GM18499 (cell line): ENCODE measurements at regions not wholly inside any gene's neighbourhood (a gene's known extent, or its start where the extent isn't known, plus 50 kb on each side); places are given as distances from the start of the nearest gene placed in this dataset.

Experiments used
- ATAC-seq: cut with Tn5 transposase; IDR thresholded peaks from one replicate; pipeline ENCODE4 v1.9.1; 2021; ENCODE audit warnings: moderate number of reproducible peaks; ENCODE audit not compliant: insufficient read depth, unreplicated experiment

DNA sequence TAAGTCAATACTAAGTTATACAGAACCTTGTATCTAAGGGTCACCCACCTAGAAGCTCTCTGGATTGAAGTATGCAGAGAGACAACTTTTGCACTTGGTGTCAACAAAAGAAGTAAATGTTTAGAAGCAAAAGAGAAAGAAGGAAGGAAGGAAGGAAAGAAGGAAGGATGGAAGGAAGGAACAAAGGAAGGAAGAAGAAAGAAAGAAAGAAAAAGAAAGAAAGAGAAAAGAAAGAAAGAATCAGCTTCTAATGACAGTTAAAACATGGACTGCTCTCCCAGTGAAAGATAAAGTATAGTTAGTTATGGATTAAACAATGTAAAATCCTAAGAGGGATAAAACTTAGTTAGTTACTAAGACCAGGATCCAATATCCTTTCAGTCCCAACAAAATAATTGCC is 613.8 kb upstream of the NR2F2 start:
- ATAC-seq, result no peak

DNA sequence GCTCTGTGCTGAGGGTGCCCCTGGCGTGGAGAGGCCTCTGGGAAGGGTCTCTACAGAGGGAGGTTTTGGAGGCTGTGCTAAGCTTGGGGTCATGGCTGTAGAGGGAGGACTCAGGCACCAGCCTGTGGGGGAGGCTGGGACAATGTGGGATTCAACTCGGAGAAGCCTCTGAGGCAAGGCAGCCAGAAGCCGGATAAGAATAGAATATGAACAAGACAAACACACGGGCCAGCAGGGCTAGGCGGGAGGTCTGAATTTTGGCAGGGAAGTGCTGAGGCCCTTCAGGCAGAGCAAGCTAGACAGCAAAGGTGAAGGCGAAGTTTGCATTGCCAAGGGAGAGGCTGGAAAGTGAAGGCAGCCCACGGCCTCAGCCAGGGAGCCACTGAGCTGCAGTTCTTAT is 612.1 kb upstream of the NR2F2 start:
- no peak for ATAC-seq

DNA sequence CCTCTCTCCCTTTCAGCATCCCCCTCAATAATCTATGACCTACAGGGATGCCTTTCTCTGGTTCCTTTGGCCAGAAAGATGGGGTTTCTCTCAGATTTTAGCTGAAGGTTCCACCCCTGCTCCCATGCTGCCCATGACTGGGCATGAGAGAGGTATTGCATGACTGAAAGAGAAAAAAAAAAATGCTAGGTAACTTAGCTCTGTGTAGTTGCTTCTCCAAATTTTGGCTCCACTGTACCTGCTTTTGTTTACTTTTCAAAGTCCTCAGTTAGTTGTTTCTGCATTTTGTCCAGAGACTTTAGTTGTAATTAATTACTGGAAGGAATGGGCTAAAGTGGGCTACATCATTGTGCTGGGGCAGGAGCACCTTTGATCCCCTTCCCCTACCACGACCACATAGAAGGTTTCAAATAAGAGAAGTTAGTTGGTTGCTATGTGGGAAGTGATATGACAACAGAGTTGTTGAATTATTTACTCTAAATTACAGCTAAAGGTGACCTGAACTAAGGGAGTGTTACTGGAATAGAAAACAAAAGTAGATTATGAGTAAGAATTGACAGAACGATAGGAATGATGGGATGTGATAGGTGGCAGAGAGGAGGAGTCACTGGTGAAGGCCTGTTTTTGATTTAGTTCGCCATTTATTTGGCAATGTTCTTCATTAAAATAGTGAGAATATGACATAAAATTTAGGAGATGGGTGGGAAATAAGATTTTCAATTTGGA is 605.4 kb upstream of the NR2F2 start:
- no peak for ATAC-seq

DNA sequence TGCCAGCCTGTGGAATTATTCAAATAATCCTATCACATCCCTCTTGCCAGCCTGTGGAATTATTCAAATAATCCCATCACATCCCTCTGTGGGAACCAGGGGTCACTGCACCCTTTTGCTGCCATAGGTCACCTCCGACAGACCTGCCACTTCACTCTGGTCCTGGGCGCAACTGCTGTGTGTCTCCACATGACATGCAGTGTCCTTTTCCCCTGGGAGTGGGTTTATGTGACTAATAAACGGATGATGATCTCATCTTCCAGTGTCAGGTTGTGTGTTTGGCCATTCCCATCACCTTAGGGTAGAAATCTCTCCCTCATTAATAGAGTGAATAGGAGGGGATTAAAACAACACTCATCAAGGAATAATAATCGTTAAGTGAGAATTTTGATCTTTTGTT is 603.6 kb upstream of the NR2F2 start:
- no peak for ATAC-seq

DNA sequence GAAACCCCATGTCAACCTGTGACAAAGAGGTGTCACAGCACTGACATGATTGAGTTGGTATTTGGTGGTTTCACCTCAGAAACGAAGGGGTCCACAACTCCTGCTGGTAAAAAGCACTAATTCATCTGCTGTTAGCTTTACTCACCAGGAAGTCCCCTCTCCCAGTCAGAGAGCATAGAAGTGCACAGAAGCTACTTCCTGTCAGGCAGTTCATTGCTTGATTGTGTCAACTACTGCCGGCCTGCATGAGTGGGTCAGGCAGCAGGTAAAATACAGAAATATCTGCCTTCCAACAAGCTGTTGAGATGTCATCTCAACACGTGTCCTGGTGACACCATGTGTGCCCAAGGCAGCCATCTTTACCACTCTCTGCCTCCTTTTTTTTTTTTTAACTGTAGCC is 596.6 kb upstream of the NR2F2 start:
- ATAC-seq, result no peak

DNA sequence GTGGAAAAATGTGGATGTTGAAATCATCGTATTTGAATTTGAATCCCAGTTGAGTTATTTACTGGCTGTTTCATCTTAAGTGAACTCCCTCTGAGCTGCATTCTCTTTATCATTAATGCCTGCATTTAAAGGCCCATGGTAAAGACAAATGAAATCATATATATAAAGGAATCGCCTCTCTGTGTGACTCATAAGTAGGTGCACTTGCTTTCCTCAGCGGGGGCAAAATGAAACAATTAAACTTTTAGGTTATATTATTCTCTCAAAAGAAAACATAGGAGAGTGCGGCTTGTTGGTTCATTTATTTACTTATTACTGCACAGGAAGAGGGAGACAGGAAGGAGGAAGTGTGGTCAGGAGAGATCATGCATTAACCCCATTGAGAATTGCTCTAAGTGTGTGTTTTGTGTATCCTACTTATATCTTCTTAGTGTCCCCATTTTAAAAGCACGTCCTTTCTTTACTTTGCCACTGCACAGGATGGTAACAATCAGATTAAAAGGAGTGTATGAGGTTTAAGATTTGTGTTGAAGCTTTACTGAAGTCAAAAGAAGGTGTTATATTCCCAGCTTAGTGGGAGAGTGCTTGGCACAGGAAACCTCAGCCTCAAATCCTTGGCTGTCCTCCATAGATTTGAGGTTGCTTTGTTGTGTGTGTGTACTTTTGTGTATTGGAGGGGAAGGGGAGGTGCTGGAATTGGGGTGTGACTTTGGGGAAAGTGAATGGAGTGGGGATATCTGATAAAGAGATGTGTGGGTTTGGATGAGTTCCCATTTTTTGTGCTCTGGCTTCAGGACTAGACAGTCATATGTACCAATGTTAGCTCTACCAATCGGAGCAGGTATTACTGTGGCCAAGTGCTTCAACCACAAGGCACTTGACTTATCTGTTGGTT is 595.8 kb upstream of the NR2F2 start:
- ATAC-seq, result no peak

DNA sequence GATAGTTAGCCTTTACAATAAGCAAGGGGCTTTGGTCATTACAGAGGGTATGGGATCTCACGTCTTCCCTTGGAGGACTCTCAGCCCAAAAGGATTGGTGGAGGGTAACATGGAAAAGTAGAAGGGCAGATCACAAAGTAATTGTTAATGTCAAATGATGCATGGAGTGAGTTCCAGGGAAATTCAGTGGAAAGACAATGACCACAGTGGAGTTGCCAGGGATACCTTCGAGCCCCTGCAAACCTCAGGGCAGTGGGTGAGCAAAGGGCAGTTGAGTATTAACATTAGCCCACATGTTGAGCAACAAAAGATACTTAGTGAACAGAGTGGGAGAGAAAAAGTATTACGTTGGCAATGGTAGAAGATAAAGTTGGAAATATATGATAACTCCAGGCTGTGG is 593.4 kb upstream of the NR2F2 start:
- ATAC-seq, result no peak

DNA sequence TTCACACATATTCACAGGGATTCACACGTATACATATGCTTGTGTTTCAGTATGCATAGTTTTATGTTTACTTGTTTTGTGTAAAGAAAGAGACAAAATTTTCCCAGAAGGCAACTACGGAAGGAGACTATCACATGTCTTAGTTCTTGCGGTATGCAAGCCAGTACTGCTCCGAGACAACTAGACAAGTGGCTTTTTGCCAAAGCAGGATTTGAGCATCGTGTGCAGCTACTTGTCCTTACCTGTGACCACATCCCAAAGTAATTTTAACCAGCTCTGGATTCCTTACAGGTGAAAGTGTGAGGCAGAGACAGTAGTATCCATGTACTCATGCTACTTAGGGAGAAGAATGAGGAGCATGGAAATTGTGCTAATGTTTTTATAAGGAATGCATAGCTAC is 591.4 kb upstream of the NR2F2 start:
- ATAC-seq, result no peak

DNA sequence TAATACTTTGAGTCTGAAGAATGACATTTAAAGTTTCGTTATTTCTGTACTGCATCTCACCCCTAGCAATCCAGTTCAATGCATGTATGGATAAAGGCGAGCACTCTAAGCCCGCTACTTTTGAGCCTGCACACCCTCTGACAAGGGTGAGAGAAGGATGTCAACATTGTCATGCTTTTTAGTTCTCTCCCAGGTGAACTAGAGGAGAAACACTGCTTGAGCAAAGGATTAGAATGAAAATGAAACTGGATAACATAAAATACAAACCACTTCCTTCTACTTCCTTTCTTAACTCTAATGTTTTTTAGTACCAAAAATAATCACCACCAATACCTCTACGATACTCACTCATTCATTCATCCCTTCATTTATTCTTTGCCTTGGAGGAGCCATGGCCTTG is 588.7 kb upstream of the NR2F2 start:
- no peak for ATAC-seq

DNA sequence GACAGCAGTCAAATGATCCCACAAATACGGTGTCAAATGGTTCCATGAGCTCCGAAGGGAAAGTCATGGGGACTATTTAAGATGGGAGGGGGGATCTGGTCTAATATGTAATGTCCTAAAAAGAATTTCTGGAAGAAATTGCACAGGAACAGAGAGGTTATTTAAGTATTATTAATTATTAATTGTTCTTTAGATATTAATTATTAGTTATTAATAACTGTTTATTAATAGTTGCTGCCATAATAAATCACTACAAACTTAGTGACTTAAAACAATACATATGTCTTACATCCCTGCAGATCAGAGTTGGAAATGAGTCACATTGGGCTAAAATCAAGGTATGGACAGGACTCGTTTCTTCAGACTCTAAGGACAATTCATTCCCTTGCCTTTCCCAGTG is 588.2 kb upstream of the NR2F2 start:
- ATAC-seq, result no peak

DNA sequence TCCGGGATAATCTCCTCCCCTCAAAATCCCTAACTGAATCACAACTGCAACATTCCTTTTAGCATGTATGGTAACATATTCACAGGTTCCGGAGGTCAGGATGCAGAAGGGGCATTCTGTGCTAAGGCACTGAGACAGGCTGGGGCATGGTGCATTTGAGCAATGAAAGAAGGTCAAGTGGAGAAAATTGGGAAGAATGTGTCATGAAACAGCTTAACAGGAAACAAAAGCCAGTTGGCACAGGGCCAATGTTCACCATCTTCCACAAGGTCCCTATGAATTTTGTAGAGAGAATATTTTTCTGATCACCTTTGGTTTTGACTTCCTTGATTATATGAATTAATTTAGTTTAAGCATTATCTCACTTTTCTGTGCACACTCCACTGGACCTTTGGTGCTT is 587.7 kb upstream of the NR2F2 start:
- ATAC-seq, result no peak

DNA sequence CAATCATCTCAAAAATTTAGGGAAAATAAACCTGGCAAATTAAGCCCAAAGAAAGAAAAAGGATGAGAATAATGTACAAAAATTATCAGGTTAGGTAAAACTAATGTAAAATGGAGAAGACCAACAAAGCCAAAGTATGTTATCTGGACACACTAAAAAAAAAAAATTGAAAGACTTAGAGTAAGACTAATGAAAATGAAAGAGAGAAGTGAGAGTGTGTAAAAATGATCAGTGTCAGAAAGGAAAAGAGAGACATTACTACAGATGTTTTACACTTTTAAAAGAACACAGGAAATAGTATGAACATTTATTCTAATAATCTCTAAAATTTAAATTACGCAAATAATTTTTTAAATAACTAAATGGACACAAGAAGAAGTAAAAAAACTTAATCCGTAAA is 573.3 kb upstream of the NR2F2 start:
- ATAC-seq, result no peak

DNA sequence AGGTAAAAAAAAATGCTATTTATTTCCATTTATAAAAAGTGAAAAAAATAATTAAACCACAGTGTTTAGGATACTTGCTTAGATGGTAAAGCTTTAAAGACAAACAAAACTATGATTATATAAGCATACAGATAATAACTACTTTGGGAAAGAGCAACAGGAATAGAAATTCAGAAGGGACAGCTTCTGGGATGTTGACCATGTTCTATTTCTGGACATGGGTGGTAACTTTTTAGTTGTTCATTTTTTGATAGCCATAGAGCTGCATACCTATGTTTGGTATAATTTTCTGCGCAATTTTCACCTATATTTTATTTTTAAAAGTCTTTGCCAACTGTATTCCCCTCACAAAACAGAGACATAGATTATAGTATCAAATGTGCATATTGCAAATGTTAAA is 572.0 kb upstream of the NR2F2 start:
- no peak for ATAC-seq

DNA sequence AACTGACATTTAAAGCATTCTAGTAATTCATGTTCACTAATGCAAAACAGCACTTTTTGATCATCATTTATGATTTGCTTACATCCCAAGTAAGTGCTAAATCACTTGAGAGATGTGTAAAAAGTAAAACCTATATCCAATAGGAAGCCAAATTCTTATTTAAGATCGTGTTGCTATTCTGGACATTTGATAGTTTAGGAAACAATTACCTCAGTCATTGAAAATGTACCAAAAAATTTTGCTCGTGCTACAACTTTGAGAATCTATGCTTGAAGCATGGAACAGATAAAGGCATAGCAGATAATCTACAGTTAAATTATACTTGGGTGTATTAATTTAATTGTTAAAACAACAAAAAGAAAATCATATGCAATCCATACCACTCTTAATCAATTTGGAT is 571.6 kb upstream of the NR2F2 start:
- ATAC-seq, result no peak

DNA sequence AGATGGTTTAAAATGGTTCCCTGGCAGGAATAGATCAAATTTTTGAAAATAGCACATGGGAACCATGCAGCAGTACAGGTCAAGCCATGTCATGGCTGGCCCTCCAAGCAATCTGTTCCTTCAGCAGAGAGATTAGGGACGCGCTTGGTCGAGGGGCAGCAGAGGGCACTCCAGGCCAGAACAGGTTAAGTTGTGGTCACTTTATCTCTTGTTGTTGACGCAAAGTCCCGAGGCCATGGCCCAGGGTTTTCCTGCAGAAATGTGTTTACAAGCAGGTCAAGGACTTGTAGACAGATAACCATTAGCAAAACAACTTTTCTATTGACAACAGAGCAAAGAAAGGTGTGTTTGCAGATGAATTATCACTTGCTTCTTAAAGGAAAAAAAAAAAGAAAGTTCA is 570.0 kb upstream of the NR2F2 start:
- no peak for ATAC-seq

DNA sequence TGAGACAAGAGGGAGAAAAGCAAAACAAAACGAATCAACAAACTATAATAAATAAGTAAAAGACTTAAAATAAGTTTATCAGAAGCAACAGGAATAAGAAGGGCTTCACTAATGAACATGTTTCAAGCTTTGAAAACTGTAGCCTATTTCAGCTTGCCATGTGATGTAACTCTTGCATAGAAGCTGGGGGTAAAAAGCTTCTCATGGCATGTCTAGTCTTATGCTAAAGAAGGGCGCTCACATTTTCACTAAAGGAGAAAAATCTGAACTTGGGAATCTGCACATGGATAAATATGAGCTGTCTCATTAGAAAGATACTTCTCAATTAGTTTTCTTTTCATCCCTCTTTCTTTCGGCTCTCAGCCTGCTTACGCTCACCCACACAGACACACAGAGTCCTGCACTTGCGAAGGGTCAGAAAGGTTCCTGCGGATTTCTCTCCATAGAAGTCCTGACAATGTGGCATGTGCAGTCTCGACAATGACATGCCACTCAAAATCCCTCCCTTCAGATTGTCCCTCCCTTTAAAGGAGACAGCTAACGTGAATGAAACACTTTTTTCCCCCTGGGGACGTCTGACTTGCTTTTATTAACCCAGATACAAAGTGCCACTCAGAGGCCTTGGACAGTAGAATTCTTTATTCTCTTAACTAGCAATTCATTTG is 568.9 kb upstream of the NR2F2 start:
- no peak for ATAC-seq

DNA sequence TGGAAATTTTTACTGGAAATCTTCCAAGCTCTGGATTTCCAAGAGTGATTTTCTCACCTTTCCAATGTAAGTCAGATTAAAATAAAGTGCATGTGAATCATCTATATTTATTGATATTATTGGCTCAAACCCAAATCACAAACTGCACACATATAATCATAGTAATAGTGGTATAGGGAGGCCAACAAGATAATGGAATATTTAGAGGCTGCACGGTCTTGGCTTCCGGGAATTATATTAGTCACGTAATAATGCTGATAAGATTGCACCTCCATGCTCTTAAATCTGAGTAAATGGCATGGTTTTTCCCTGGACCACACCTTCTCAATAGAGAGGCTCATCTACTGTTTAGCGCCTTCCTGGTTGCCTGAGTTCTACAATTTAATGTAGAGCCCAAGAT is 567.1 kb upstream of the NR2F2 start:
- ATAC-seq, result no peak

DNA sequence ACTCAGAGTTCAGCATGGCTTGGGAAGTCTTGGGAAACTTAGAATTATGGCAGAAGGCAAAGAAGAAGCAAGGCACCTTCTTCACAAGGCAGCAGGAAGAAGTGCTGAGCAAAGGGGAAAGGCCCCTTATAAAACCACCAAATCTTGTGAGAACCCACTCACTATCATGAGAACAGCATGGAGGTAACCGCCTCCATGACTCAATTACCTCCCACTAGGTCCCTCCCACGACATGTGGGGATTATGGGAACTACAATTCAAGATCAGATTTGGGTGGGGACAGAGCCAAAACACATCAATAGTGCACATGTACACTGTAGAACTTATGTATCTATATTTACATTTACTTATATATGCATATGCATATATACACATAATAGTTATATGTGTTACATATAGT is 565.3 kb upstream of the NR2F2 start:
- no peak for ATAC-seq

DNA sequence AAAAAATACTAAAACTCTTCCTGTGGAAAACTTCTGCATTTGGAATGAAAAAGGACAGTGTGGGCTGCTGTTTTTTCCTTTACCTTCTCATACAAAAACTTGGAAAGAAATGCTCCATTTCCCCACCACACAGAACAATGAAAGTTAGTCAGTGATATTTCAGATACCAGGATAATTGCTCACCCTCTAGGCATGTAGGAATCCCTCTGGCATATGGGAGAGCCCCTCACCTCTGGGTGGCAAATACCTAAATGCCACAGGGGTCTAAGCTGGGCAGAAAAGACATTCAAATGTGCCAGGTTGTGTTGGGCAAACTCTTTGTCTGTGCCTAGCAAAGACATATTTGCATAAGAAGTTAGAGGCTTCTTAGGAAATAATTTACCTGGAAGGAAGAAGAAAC is 560.3 kb upstream of the NR2F2 start:
- ATAC-seq, result no peak

DNA sequence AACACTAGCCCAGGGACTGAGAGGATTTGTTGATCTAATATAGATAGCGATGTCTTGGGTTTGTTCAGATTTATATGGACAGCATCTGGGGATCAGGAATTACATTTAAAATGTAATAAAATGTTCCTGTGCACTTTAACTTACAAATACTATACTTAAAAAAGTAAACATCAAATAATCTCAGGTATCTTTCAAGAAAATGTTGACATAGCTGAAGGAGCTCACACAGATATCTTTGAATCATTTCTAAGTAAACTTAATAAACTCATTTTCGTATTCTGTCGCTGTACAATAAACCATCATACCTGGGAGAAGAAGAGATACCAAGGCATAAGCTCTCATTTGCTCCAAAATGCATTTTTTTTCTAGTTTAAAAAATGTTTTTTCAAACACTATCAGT is 557.5 kb upstream of the NR2F2 start:
- ATAC-seq, result no peak

DNA sequence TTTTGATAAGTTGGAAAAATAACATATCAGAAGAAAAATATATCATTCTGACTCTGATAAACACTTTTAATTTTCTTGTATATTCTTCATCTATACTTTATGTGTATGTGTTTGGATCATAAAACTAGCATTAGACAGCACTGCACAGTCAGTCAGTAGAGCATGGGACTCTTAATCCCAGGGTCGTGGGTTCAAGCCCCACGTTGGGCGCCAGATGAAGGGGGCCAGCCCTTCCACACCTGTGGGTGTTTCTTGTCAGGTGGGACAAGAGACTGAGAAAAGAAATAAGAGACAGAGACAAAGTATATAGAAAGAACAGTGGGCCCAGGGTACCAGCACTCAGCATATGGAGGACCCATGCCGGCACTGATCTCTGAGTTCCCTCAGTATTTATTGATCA is 546.0 kb upstream of the NR2F2 start:
- ATAC-seq, result no peak
